HepG2 (cell line): ENCODE measurements at regions not wholly inside any gene's neighbourhood (a gene's known extent, or its start where the extent isn't known, plus 50 kb on each side); places are given as distances from the start of the nearest gene placed in this dataset.

Experiments
- ATF7 ChIP-seq, 2 experiments: fragments of 450-650 bp in 1 of 2; sonication (generic) in 1 of 2; formaldehyde crosslinking in 1 of 2; IDR thresholded peaks; 2 replicates each; pipeline versions ENCODE4 v1.4.0 to v1.6.1; 2016 to 2020; ENCODE audit warnings: antibody characterized with exemption in 1 of 2, mild to moderate bottlenecking in 1 of 2, missing genetic modification reagents in 1 of 2
- FOSL2 ChIP-seq: sonication (generic); formaldehyde crosslinking; IDR thresholded peaks from 2 replicates; pipeline ENCODE4 v1.4.0; 2020; ENCODE audit warnings: missing genetic modification reagents
- HES4 ChIP-seq: sonication (generic); formaldehyde crosslinking; IDR thresholded peaks from 2 replicates; pipeline ENCODE4 v1.9.0; 2021; ENCODE audit warnings: mild to moderate bottlenecking, missing genetic modification reagents, borderline replicate concordance
- HMG20A ChIP-seq: IDR thresholded peaks from 2 replicates; pipeline ENCODE4 v1.6.1; 2016; ENCODE audit warnings: borderline replicate concordance
- HOXA3 ChIP-seq: sonication (generic); formaldehyde crosslinking; IDR thresholded peaks from 2 replicates; pipeline ENCODE4 v1.5.0; 2020; ENCODE audit warnings: missing genetic modification reagents
- HOXA5 ChIP-seq: sonication (generic); formaldehyde crosslinking; IDR thresholded peaks from 2 replicates; pipeline ENCODE4 v1.4.0; 2020; ENCODE audit warnings: missing genetic modification reagents
- JDP2 ChIP-seq: sonication (generic); formaldehyde crosslinking; IDR thresholded peaks from 2 replicates; pipeline ENCODE4 v1.8.1; 2022; ENCODE audit warnings: missing genetic modification reagents, borderline replicate concordance
- MBNL3 ChIP-seq: fragments of 250-450 bp; sonication (Bioruptor Pico); conservative IDR thresholded peaks from 2 replicates; pipeline ENCODE4 v1.8.0; 2022; ENCODE audit warnings: mild to moderate bottlenecking, inconsistent platforms
- MIER3 ChIP-seq: IDR thresholded peaks from 2 replicates; pipeline ENCODE4 v1.6.1; 2016; ENCODE audit warnings: missing compliant biosample characterization, borderline replicate concordance
- MLLT10 ChIP-seq: sonication (generic); formaldehyde crosslinking; IDR thresholded peaks from 2 replicates; pipeline ENCODE4 v1.4.0; 2020; ENCODE audit warnings: missing genetic modification reagents
- MYC ChIP-seq: sonication (generic); formaldehyde crosslinking; IDR thresholded peaks from 2 replicates; pipeline ENCODE4 v1.9.0; 2021; ENCODE audit warnings: missing genetic modification reagents, borderline replicate concordance
- SALL1 ChIP-seq: sonication (generic); formaldehyde crosslinking; IDR thresholded peaks from 2 replicates; pipeline ENCODE4 v1.8.0; 2022; ENCODE audit warnings: mild to moderate bottlenecking, missing genetic modification reagents
- SMAD1 ChIP-seq: sonication (generic); formaldehyde crosslinking; IDR thresholded peaks from 2 replicates; pipeline ENCODE4 v1.4.0; 2020; ENCODE audit warnings: missing genetic modification reagents, low read depth, mild to moderate bottlenecking, borderline replicate concordance
- SYNCRIP ChIP-seq: fragments of 200-400 bp; formaldehyde crosslinking; IDR thresholded peaks from 2 replicates; pipeline ENCODE4 v1.6.1; 2018; ENCODE audit warnings: mild to moderate bottlenecking, low read depth, low read length; ENCODE audit not compliant: insufficient read depth
- TAF1 ChIP-seq: sonication (generic); formaldehyde crosslinking; IDR thresholded peaks from 2 replicates; pipeline ENCODE4 v1.4.0; 2020; ENCODE audit warnings: missing genetic modification reagents
- TBX3 ChIP-seq: fragments of 450-650 bp; IDR thresholded peaks from 2 replicates; pipeline ENCODE4 v1.6.1; 2017; ENCODE audit warnings: antibody characterized with exemption, mild to moderate bottlenecking, inconsistent platforms, borderline replicate concordance
- XRCC5 ChIP-seq: fragments of 200-400 bp; formaldehyde crosslinking; optimal IDR thresholded peaks from 2 replicates; pipeline ENCODE3; 2017; ENCODE audit warnings: mild to moderate bottlenecking, low read length
- ZFP36L1 ChIP-seq: sonication (generic); formaldehyde crosslinking; IDR thresholded peaks from 2 replicates; pipeline ENCODE4 v1.8.0; 2022; ENCODE audit warnings: mild to moderate bottlenecking, missing genetic modification reagents, moderate library complexity
- ZNF17 ChIP-seq: sonication (generic); formaldehyde crosslinking; IDR thresholded peaks from 2 replicates; pipeline ENCODE4 v1.5.0; 2020; ENCODE audit warnings: mild to moderate bottlenecking, missing genetic modification reagents
- ZNF205 ChIP-seq: IDR thresholded peaks from 2 replicates; pipeline ENCODE4 v1.6.1; 2018; ENCODE audit warnings: missing biosample characterization, missing genetic modification reagents
- ZNF382 ChIP-seq: sonication (generic); formaldehyde crosslinking; IDR thresholded peaks from 2 replicates; pipeline ENCODE4 v1.5.0; 2020; ENCODE audit warnings: missing genetic modification reagents, mild to moderate bottlenecking, borderline replicate concordance
- ZNF431 ChIP-seq: sonication (generic); formaldehyde crosslinking; IDR thresholded peaks from 2 replicates; pipeline ENCODE4 v1.9.0; 2022; ENCODE audit warnings: missing genetic modification reagents, low read depth, mild to moderate bottlenecking, borderline replicate concordance
- ZNF557 ChIP-seq: sonication (generic); formaldehyde crosslinking; IDR thresholded peaks from 2 replicates; pipeline ENCODE4 v1.4.0; 2020; ENCODE audit warnings: missing genetic modification reagents
- ZNF672 ChIP-seq: sonication (generic); formaldehyde crosslinking; IDR thresholded peaks from 2 replicates; pipeline ENCODE4 v1.8.1; 2022; ENCODE audit warnings: missing genetic modification reagents
- TF ChIP-seq, protein P1 (sequence below): sonication (generic); formaldehyde crosslinking; IDR thresholded peaks from 2 replicates; pipeline ENCODE4 v1.4.0; 2020; ENCODE audit warnings: missing genetic modification reagents
- TF ChIP-seq, protein P2 (sequence below): IDR thresholded peaks from 2 replicates; pipeline ENCODE4 v1.6.1; 2016
- TF ChIP-seq, protein P3 (sequence below): sonication (generic); formaldehyde crosslinking; IDR thresholded peaks from 2 replicates; pipeline ENCODE4 v1.8.1; 2023; ENCODE audit warnings: mild to moderate bottlenecking, missing genetic modification reagents
- TF ChIP-seq, protein P4 (sequence below): sonication (generic); formaldehyde crosslinking; IDR thresholded peaks from 2 replicates; pipeline ENCODE4 v1.4.0; 2020; ENCODE audit warnings: missing genetic modification reagents

DNA sequence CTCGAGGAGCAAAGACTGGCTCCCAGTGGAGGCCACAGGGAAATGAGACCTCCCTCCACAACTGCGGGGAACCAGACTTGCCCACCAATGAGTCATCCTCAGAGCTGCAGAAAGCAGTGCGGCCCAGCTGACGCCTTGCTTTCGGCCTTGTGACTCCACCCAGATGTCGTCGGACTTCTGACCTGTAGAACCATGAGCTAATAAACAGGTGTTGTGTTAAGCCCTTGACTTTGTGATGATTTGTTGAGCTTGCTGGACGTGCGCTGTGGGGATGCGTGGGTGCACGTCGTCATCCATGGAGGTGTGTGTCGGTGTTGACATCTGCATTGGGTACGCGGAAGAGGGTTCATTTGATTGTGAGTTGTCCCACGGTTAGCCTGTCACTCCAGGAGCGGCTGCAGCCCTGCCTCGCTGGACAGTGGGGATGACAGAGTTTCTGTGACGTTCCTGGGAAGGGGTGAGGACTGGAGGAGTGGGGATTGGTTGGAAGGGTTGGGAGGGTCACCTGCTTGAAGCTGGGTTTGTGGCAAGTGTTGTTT, 154.1 kb downstream of the SH3BP4 start (continued):
- TF ChIP-seq, protein P1, sequence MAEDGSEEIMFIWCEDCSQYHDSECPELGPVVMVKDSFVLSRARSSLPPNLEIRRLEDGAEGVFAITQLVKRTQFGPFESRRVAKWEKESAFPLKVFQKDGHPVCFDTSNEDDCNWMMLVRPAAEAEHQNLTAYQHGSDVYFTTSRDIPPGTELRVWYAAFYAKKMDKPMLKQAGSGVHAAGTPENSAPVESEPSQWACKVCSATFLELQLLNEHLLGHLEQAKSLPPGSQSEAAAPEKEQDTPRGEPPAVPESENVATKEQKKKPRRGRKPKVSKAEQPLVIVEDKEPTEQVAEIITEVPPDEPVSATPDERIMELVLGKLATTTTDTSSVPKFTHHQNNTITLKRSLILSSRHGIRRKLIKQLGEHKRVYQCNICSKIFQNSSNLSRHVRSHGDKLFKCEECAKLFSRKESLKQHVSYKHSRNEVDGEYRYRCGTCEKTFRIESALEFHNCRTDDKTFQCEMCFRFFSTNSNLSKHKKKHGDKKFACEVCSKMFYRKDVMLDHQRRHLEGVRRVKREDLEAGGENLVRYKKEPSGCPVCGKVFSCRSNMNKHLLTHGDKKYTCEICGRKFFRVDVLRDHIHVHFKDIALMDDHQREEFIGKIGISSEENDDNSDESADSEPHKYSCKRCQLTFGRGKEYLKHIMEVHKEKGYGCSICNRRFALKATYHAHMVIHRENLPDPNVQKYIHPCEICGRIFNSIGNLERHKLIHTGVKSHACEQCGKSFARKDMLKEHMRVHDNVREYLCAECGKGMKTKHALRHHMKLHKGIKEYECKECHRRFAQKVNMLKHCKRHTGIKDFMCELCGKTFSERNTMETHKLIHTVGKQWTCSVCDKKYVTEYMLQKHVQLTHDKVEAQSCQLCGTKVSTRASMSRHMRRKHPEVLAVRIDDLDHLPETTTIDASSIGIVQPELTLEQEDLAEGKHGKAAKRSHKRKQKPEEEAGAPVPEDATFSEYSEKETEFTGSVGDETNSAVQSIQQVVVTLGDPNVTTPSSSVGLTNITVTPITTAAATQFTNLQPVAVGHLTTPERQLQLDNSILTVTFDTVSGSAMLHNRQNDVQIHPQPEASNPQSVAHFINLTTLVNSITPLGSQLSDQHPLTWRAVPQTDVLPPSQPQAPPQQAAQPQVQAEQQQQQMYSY (CRISPR knock-in tag), result no peak
- TF ChIP-seq ZNF382 (no peak), HMG20A (peak; percentile 64; the same call in 1 of the 2 replicates), SMAD1 (CRISPR knock-in tag) (peak; percentile 50; the same call in 1 of the 2 replicates), HES4 (CRISPR knock-in tag) (no peak), ZNF205 (CRISPR knock-in tag) (no peak), SALL1 (CRISPR knock-in tag) (peak; percentile 90), HOXA5 (CRISPR knock-in tag) (no peak), FOSL2 (CRISPR knock-in tag) (peak; percentile 97), MYC (CRISPR knock-in tag) (peak; percentile 64; the same call in 1 of the 2 replicates), XRCC5 (peak; percentile 27), TBX3 (peak; percentile 63; the same call in 1 of the 2 replicates), MLLT10 (no peak), ZNF17 (no peak), ZNF557 (no peak), ZNF431 (CRISPR knock-in tag) (no peak; the same call in 1 of the 2 replicates), JDP2 (CRISPR knock-in tag) (no peak), ATF7 (IDR thresholded peaks at IDR 0.05) (no peak), ATF7 (CRISPR knock-in tag; IDR thresholded peaks at IDR 0.05) (peak; percentile 48; the same call in 1 of the 2 replicates), MBNL3 (no peak), ZNF672 (CRISPR knock-in tag) (no peak), ZFP36L1 (CRISPR knock-in tag) (no peak), HOXA3 (CRISPR knock-in tag) (peak; percentile 76; the same call in 1 of the 2 replicates), TAF1 (CRISPR knock-in tag) (no peak), SYNCRIP (no peak), MIER3 (CRISPR knock-in tag) (0 out of 2 replicates have a peak, but pooled peaks have one; percentile 59)
- TF ChIP-seq, protein P2, sequence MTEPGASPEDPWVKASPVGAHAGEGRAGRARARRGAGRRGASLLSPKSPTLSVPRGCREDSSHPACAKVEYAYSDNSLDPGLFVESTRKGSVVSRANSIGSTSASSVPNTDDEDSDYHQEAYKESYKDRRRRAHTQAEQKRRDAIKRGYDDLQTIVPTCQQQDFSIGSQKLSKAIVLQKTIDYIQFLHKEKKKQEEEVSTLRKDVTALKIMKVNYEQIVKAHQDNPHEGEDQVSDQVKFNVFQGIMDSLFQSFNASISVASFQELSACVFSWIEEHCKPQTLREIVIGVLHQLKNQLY (CRISPR knock-in tag), result no peak
- TF ChIP-seq, protein P3, sequence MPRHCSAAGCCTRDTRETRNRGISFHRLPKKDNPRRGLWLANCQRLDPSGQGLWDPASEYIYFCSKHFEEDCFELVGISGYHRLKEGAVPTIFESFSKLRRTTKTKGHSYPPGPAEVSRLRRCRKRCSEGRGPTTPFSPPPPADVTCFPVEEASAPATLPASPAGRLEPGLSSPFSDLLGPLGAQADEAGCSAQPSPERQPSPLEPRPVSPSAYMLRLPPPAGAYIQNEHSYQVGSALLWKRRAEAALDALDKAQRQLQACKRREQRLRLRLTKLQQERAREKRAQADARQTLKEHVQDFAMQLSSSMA, result no peak
- TF ChIP-seq, protein P4, sequence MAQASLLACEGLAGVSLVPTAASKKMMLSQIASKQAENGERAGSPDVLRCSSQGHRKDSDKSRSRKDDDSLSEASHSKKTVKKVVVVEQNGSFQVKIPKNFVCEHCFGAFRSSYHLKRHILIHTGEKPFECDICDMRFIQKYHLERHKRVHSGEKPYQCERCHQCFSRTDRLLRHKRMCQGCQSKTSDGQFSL, result no peak
